Right lobe of liver (tissue), 4 donors: ENCODE measurements at regions not wholly inside any gene's neighbourhood (a gene's known extent, or its start where the extent isn't known, plus 50 kb on each side); places are given as distances from the start of the nearest gene placed in this dataset.

Source experiments
- CTCF ChIP-seq, 4 donors: fragments of 200-600 bp in 3 of 4; fragments of 450-650 bp in 1 of 4; IDR thresholded peaks; one replicate each; pipeline versions ENCODE4 v1.5.1 to v1.8.0; 2016 to 2022; ENCODE audit warnings: antibody characterized with exemption in 4 of 4, mild to moderate bottlenecking in 2 of 4
- POLR2A ChIP-seq: fragments of 450-650 bp; IDR thresholded peaks from one replicate; pipeline ENCODE4 v1.6.1; 2017; ENCODE audit warnings: antibody characterized with exemption, mild to moderate bottlenecking
- donor health status: DM: no; HTN: no; CAD: no.
- donor health status: DM: no; HTN: no; CAD: no.
- donor health status: DM: no; HTN: yes; CAD: no.

- no peak for TF ChIP-seq CTCF (IDR thresholded peaks at IDR 0.05)
- no peak for TF ChIP-seq POLR2A
Measured at GRCh38 chr19:31171936-31172335, 177.3 kb downstream of the TSHZ3 start.
